ENCODE measurements at regions not wholly inside any gene's neighbourhood (a gene's known extent, or its start where the extent isn't known, plus 50 kb on each side); places are given as distances from the start of the nearest gene placed in this dataset.

DNA sequence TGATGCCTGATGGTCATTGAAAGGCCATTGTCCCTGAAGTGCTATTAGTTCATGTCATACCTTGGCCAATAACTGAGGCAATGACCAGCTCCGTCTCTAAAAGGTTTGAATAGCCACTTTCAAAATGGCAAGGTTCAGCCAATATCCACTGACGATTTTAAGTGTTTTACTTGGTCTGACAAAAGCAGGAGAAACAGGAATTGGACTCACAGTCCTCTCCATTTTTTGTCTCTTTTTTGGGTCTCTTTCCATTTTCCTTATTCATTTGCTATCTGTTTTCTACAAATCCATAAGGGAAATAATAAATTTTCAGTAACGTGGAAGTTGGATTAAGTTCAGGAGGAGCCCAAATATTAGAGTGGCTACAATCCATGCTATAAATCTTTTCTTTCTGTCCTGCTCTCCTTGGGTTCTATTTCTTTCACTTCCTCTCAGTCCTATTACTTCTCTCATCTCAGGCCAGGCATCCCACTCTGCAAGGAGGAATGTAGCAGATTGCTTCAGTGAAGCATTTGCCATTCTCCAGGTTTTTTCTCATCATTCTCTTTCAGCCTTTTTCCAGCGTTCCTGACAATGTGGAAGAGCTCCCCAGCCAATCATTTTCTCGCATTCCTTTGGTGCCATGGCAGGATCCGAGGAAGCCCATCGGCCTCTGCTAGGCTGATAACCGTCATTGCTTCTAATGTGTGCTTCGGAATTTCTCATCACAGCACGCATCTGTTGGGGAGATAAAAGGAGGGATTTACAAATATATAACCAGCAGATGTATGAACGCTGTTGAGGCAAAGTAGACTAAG, 414.5 kb downstream of the ADGRL2 start:
- intact Hi-C loops (cut with micrococcal nuclease), result no loop called here
- Mint-ChIP-seq H3K4me3 (no peak overlapping the region), H3K9me3 (no peaks in the 10 kb centered on the region), H3K4me1 (ENCODE audit: low read depth) (no peaks in the 10 kb centered on the region), H3K27ac (no peak overlapping the region), H3K36me3 (ENCODE audit: low read depth) (no peaks in the 10 kb centered on the region), H3K27me3 (ENCODE audit: low read depth) (no peaks in the 10 kb centered on the region)
- no peak for DNase-seq
- CTCF ChIA-PET, result no interaction called here

GRCh38 chr1:82214606-82215005, 413.9 kb downstream of the ADGRL2 start:
- H3K4me1 Mint-ChIP-seq (ENCODE audit: low read depth), result no peaks in the 10 kb centered on the region
- DNase-seq, result no peak
- intact Hi-C loops (cut with micrococcal nuclease), result no loop called here
- no peaks in the 10 kb centered on the region for H3K36me3 Mint-ChIP-seq (ENCODE audit: low read depth)
- no peak overlapping the region for H3K27ac Mint-ChIP-seq
- CTCF ChIA-PET, result no interaction called here
- no peak overlapping the region for H3K4me3 Mint-ChIP-seq
- H3K27me3 Mint-ChIP-seq (ENCODE audit: low read depth), result no peaks in the 10 kb centered on the region
- H3K9me3 Mint-ChIP-seq, result no peaks in the 10 kb centered on the region

GRCh38 chr1:82197606-82198005, 396.9 kb downstream of the ADGRL2 start:
- Mint-ChIP-seq H3K9me3 (no peaks in the 10 kb centered on the region), H3K27ac (no peak overlapping the region), H3K4me1 (ENCODE audit: low read depth) (no peaks in the 10 kb centered on the region), H3K27me3 (ENCODE audit: low read depth) (no peaks in the 10 kb centered on the region), H3K36me3 (ENCODE audit: low read depth) (no peaks in the 10 kb centered on the region), H3K4me3 (no peak overlapping the region)
- DNase-seq, result no peak
- intact Hi-C loops (cut with micrococcal nuclease), result no loop called here
- CTCF ChIA-PET, result no interaction called here

GRCh38 chr1:82195245-82195644, 394.5 kb downstream of the ADGRL2 start:
- no peaks in the 10 kb centered on the region for H3K36me3 Mint-ChIP-seq (ENCODE audit: low read depth)
- intact Hi-C loops (cut with micrococcal nuclease), result no loop called here
- no peaks in the 10 kb centered on the region for H3K9me3 Mint-ChIP-seq
- no peak overlapping the region for H3K4me3 Mint-ChIP-seq
- no peak overlapping the region for H3K27ac Mint-ChIP-seq
- CTCF ChIA-PET, result no interaction called here
- no peaks in the 10 kb centered on the region for H3K4me1 Mint-ChIP-seq (ENCODE audit: low read depth)
- no peaks in the 10 kb centered on the region for H3K27me3 Mint-ChIP-seq (ENCODE audit: low read depth)
- no peak for DNase-seq

DNA sequence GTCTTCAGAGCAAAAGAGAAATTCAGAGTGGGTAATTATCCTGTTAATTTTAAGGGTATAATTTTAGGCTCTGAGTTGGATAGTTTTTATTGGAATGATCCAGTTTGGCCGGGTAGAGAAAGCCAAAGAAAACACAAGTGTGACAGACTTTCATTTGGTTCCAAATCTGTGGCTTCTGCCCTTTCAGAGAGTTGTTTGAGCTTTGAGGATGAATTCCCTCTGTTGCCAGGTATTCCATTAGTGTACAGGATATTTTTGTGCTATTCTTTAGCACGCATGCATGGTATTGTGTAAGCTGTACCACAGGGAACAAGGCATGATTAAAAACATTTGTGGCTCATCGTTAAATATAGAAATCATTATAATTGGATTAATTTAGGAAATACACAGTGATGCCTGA, 384.4 kb downstream of the ADGRL2 start:
- Mint-ChIP-seq H3K27ac (no peak overlapping the region), H3K4me1 (ENCODE audit: low read depth) (no peaks in the 10 kb centered on the region), H3K9me3 (no peaks in the 10 kb centered on the region), H3K4me3 (no peak overlapping the region), H3K36me3 (ENCODE audit: low read depth) (no peaks in the 10 kb centered on the region), H3K27me3 (ENCODE audit: low read depth) (no peaks in the 10 kb centered on the region)
- intact Hi-C loops (cut with micrococcal nuclease), result no loop called here
- no peak for DNase-seq
- CTCF ChIA-PET, result interaction anchor here (0.6 kb wide), 1 partner anchor 385 kb away, joined by 3 read pairs; the partner anchor contains the start of gene ADGRL2

DNA sequence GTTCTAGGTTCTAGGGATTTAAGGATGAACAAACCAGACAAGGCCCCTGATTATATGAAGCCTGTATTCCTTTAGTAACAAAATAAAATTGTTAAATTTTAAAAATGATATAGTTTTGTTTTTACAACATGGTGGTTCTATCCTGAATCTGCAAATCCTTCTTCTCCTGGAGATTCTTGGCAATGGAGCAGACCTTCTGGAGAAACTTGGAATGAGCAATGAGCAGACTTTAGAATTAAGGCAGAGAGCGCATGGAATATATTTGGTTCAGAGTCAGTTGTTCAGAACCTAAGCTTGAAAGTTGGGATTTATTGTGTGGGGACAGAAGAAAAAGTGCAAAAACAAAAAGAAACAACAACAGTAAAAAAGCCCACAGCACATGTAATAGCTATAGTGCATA, 381.1 kb downstream of the ADGRL2 start:
- no peak for DNase-seq
- CTCF ChIA-PET, result no interaction called here
- no peaks in the 10 kb centered on the region for H3K36me3 Mint-ChIP-seq (ENCODE audit: low read depth)
- H3K4me3 Mint-ChIP-seq, result no peak overlapping the region
- no peaks in the 10 kb centered on the region for H3K27me3 Mint-ChIP-seq (ENCODE audit: low read depth)
- intact Hi-C loops (cut with micrococcal nuclease), result no loop called here
- no peaks in the 10 kb centered on the region for H3K9me3 Mint-ChIP-seq
- H3K4me1 Mint-ChIP-seq (ENCODE audit: low read depth), result no peaks in the 10 kb centered on the region
- no peak overlapping the region for H3K27ac Mint-ChIP-seq

GRCh38 chr1:82179131-82179530, 378.4 kb downstream of the ADGRL2 start:
- Mint-ChIP-seq H3K27me3 (ENCODE audit: low read depth) (no peaks in the 10 kb centered on the region), H3K9me3 (no peaks in the 10 kb centered on the region), H3K4me3 (no peak overlapping the region), H3K27ac (no peak overlapping the region), H3K36me3 (ENCODE audit: low read depth) (no peaks in the 10 kb centered on the region), H3K4me1 (ENCODE audit: low read depth) (no peaks in the 10 kb centered on the region)
- no peak for DNase-seq
- intact Hi-C loops (cut with micrococcal nuclease), result no loop called here
- CTCF ChIA-PET, result no interaction called here

DNA sequence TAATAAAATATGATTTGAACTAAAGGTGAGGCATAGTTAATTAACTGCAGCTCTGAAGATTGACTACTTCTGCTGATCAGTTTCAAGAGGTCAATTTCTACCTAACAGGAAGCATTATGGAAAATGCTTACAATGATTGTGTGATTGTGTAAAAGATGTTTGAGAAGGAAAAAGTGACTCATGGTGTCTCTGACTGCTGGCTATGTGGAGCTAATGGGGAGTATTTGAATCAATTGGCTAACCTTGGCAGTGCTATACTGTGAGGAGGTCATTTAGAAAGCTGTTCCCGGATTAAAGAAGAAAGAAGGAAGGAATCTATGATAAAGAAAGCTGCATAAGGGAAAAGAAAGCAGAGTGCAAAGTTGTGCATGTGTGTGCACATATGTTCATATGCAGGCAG, 376.5 kb downstream of the ADGRL2 start:
- Mint-ChIP-seq H3K9me3 (peaks cover 3% of the 10 kb centered on the region), H3K4me3 (no peak overlapping the region), H3K27me3 (ENCODE audit: low read depth) (peaks cover 3% of the 10 kb centered on the region), H3K4me1 (ENCODE audit: low read depth) (no peaks in the 10 kb centered on the region), H3K36me3 (ENCODE audit: low read depth) (no peaks in the 10 kb centered on the region), H3K27ac (no peak overlapping the region)
- DNase-seq, result no peak
- CTCF ChIA-PET, result no interaction called here
- intact Hi-C loops (cut with micrococcal nuclease), result no loop called here

- DNase-seq, result no peak
- intact Hi-C loops (cut with micrococcal nuclease), result no loop called here
- H3K27me3 Mint-ChIP-seq (ENCODE audit: low read depth), result peaks cover 3% of the 10 kb centered on the region
- no peak overlapping the region for H3K4me3 Mint-ChIP-seq
- peaks cover 3% of the 10 kb centered on the region for H3K9me3 Mint-ChIP-seq
- H3K36me3 Mint-ChIP-seq (ENCODE audit: low read depth), result no peaks in the 10 kb centered on the region
- no peaks in the 10 kb centered on the region for H3K4me1 Mint-ChIP-seq (ENCODE audit: low read depth)
- CTCF ChIA-PET, result interaction anchor here (0.7 kb wide), 1 partner anchor 249 kb away, joined by 5 read pairs; no protein-coding TSS in a partner anchor
- H3K27ac Mint-ChIP-seq, result no peak overlapping the region
These were observed 371.2 kb downstream of the ADGRL2 start for GRCh38 chr1:82171955-82172354.

DNA sequence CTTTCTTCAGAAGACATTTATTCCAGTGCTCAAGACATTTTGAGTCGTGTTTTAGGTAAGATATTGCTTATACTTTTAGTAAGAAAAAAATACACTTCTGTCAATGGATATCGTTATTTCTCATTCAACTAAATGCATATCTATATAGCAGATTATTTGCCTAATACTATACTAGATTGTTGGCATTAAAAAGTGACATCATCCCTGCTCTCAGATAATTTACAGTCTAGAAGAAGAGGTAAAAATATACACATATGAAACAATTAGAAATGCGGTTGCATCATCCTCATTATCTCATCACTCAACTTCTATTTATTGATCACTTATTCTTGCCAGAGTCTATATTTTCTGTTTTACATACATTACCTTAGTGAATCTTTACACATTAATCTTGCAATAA, 367.7 kb downstream of the ADGRL2 start:
- intact Hi-C loops (cut with micrococcal nuclease), result no loop called here
- no peak overlapping the region for H3K4me3 Mint-ChIP-seq

GRCh38 chr1:82165304-82165703, 364.6 kb downstream of the ADGRL2 start:
- Mint-ChIP-seq H3K36me3 (ENCODE audit: low read depth) (no peaks in the 10 kb centered on the region), H3K9me3 (no peaks in the 10 kb centered on the region), H3K27ac (no peak overlapping the region), H3K27me3 (ENCODE audit: low read depth) (peaks cover 6% of the 10 kb centered on the region), H3K4me3 (no peak overlapping the region), H3K4me1 (ENCODE audit: low read depth) (peaks cover 14% of the 10 kb centered on the region)
- intact Hi-C loops (cut with micrococcal nuclease), result no loop called here
- CTCF ChIA-PET, result no interaction called here
- DNase-seq, result no peak

More for the DNA sequence above, 367.7 kb downstream of the ADGRL2 start:
- Mint-ChIP-seq H3K36me3 (ENCODE audit: low read depth) (no peaks in the 10 kb centered on the region), H3K4me1 (ENCODE audit: low read depth) (no peaks in the 10 kb centered on the region), H3K9me3 (peaks cover 3% of the 10 kb centered on the region), H3K27ac (no peak overlapping the region), H3K27me3 (ENCODE audit: low read depth) (peaks cover 3% of the 10 kb centered on the region)
- CTCF ChIA-PET, result no interaction called here
- DNase-seq, result no peak

- CTCF ChIA-PET, result no interaction called here
- H3K9me3 Mint-ChIP-seq, result no peaks in the 10 kb centered on the region
- intact Hi-C loops (cut with micrococcal nuclease), result no loop called here
- no peak overlapping the region for H3K27ac Mint-ChIP-seq
- H3K27me3 Mint-ChIP-seq (ENCODE audit: low read depth), result peaks cover 6% of the 10 kb centered on the region
- no peak for DNase-seq
- H3K4me1 Mint-ChIP-seq (ENCODE audit: low read depth), result peaks cover 14% of the 10 kb centered on the region
- no peak overlapping the region for H3K4me3 Mint-ChIP-seq
- H3K36me3 Mint-ChIP-seq (ENCODE audit: low read depth), result no peaks in the 10 kb centered on the region
These were observed 362.0 kb downstream of the ADGRL2 start for GRCh38 chr1:82162486-82163420.

DNA sequence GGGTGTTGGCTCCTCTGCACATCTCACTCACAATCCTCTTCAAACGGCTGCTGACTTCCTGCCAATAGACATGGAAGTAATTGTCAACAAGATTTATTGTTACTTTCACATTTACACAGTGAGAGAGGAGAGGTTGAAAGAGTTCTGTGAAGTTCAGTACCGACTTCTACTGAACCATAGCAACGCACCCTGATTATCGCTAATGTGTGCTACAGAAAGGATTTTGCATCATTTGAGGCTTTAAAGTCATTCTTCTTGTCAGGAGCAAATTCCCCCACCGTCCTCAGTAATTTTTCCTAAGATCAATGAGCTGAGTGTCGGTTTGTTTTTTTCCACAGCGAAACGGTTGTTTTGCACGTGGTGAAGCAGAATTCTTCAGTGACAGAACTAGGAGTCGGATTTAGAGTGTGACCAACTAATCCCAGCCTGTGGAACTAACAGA, 361.0 kb downstream of the ADGRL2 start:
- no peaks in the 10 kb centered on the region for H3K36me3 Mint-ChIP-seq (ENCODE audit: low read depth)
- peaks cover 6% of the 10 kb centered on the region for H3K27me3 Mint-ChIP-seq (ENCODE audit: low read depth)
- H3K27ac Mint-ChIP-seq, result no peak overlapping the region
- no peak overlapping the region for H3K4me3 Mint-ChIP-seq
- peaks cover 14% of the 10 kb centered on the region for H3K4me1 Mint-ChIP-seq (ENCODE audit: low read depth)
- DNase-seq, result peak; percentile 7
- CTCF ChIA-PET, result no interaction called here
- intact Hi-C loops (cut with micrococcal nuclease), result no loop called here
- H3K9me3 Mint-ChIP-seq, result no peaks in the 10 kb centered on the region
